H1 (cell line): ENCODE measurements at regions not wholly inside any gene's neighbourhood (a gene's known extent, or its start where the extent isn't known, plus 50 kb on each side); places are given as distances from the start of the nearest gene placed in this dataset.

Experiments used
- CTCF ChIA-PET: fragments of 300-600 bp; sonication (Branson Sonifier 250); formaldehyde crosslinking; loops from one replicate; lab custom pipeline; 2021; ENCODE audit not compliant: partially characterized antibody; lab: Charles Lee
- POLR2A ChIA-PET: fragments of 300-600 bp; sonication (Branson Sonifier 250); formaldehyde crosslinking; loops from one replicate; lab custom pipeline; 2021; ENCODE audit warnings: inconsistent platforms; ENCODE audit not compliant: partially characterized antibody; lab: Charles Lee
- DNase-seq, 2 experiments: peaks; one replicate each; pipeline versions ENCODE4 v3.0.0 to v3.0.0-alpha.2; 2010 to 2022; ENCODE audit warnings: low spot score in 2 of 2, low read depth in 1 of 2, mixed read lengths in 1 of 2
- FAIRE-seq: peaks from 2 replicates; lab custom pipeline; 2011; peaks lifted over from hg19 to GRCh38; lab: Jason Lieb, UNC
- H2AFZ ChIP-seq: 2 replicates; pipeline ENCODE4 v1.8.1; 2012; ENCODE audit warnings: low read length, inconsistent platforms
- H2AK5ac ChIP-seq: 2 replicates; pipeline ENCODE4 v1.6.1; 2013; ENCODE audit warnings: low read depth, low read length
- H2BK120ac ChIP-seq: replicated peaks from 2 replicates; pipeline ENCODE3; 2013; ENCODE audit warnings: low read depth, low read length, inconsistent platforms
- H2BK12ac ChIP-seq: 2 replicates; pipeline ENCODE4 v1.6.1; 2013; ENCODE audit warnings: low read depth, low read length
- H2BK15ac ChIP-seq: 2 replicates; pipeline ENCODE4 v1.6.1; 2013; ENCODE audit warnings: low read length
- H2BK20ac ChIP-seq: 2 replicates; pipeline ENCODE4 v1.6.1; 2013; ENCODE audit warnings: low read length
- H2BK5ac ChIP-seq: 2 replicates; pipeline ENCODE4 v1.6.1; 2013; ENCODE audit warnings: low read depth, low read length
- H3K14ac ChIP-seq: 2 replicates; pipeline ENCODE4 v1.6.1; 2013; ENCODE audit warnings: inconsistent platforms; ENCODE audit not compliant: insufficient read length
- H3K18ac ChIP-seq: 2 replicates; pipeline ENCODE4 v1.6.1; 2013; ENCODE audit warnings: low read length; ENCODE audit errors: extremely low read depth
- H3K23ac ChIP-seq: 2 replicates; pipeline ENCODE4 v1.6.1; 2013; ENCODE audit warnings: inconsistent platforms; ENCODE audit not compliant: insufficient read length
- H3K23me2 ChIP-seq: 2 replicates; pipeline ENCODE4 v1.6.1; 2013; ENCODE audit warnings: low read depth, low read length
- H3K27ac ChIP-seq: 2 replicates; pipeline ENCODE4 v1.6.1; 2011; ENCODE audit warnings: low read depth, low read length, inconsistent platforms
- H3K27me3 ChIP-seq, 4 experiments: replicated peaks in 1 of 4; 1 replicate in 1 of 4; 2 replicates in 3 of 4; pipeline versions ENCODE4 v1.6.1 to v1.8.1; 2011 to 2013; ENCODE audit warnings: low read length in 3 of 4, mild to moderate bottlenecking in 3 of 4, inconsistent platforms in 2 of 4, mixed read lengths in 2 of 4, moderate library complexity in 1 of 4; ENCODE audit not compliant: control insufficient read depth in 3 of 4, insufficient read depth in 3 of 4; ENCODE audit errors: extremely low read depth in 1 of 4
- H3K36me3 ChIP-seq, 4 experiments: 2 replicates each; pipeline versions ENCODE4 v1.6.1 to v1.8.1; 2011 to 2013; ENCODE audit warnings: mild to moderate bottlenecking in 4 of 4, low read length in 3 of 4, moderate library complexity in 2 of 4, control low read depth in 1 of 4, inconsistent platforms in 1 of 4; ENCODE audit not compliant: insufficient read depth in 4 of 4, control insufficient read depth in 2 of 4
- H3K4ac ChIP-seq: replicated peaks from 2 replicates; pipeline ENCODE3; 2013; ENCODE audit warnings: low read length, low read depth, mixed read lengths, inconsistent platforms; ENCODE audit not compliant: insufficient read length
- H3K4me1 ChIP-seq, 4 experiments: replicated peaks in 1 of 4; 1 replicate in 1 of 4; 2 replicates in 3 of 4; pipeline versions ENCODE4 v1.6.1 to v1.8.1; 2011 to 2013; ENCODE audit warnings: low read length in 3 of 4, inconsistent platforms in 2 of 4, mixed read lengths in 1 of 4; ENCODE audit not compliant: insufficient read depth in 4 of 4, control insufficient read depth in 3 of 4
- H3K4me2 ChIP-seq, 2 experiments: 2 replicates each; pipeline versions ENCODE4 v1.6.1 to v1.8.1; 2011 to 2013; ENCODE audit warnings: low read depth in 2 of 2, low read length in 2 of 2, control low read depth in 1 of 2, inconsistent platforms in 1 of 2, mild to moderate bottlenecking in 1 of 2; ENCODE audit not compliant: insufficient read depth in 1 of 2
- H3K4me3 ChIP-seq, 4 experiments: fragments of 200-600, 300-600 bp in 1 of 4; sonication (generic), shearing (Covaris generic), sonication (Bioruptor Twin) in 1 of 4; 2 replicates each; pipeline versions ENCODE4 v1.5.1 to v1.8.1; 2011 to 2016; ENCODE audit warnings: low read length in 4 of 4, low read depth in 3 of 4, control low read depth in 2 of 4, inconsistent platforms in 2 of 4, mild to moderate bottlenecking in 2 of 4, mixed read lengths in 1 of 4, moderate library complexity in 1 of 4; ENCODE audit not compliant: insufficient read depth in 2 of 4; ENCODE audit errors: extremely low read depth in 1 of 4
- H3K56ac ChIP-seq: replicated peaks from 2 replicates; pipeline ENCODE3; 2013; ENCODE audit warnings: low read depth, mild to moderate bottlenecking, mixed read lengths, low read length, inconsistent platforms; ENCODE audit not compliant: insufficient read length
- H3K79me1 ChIP-seq: 2 replicates; pipeline ENCODE4 v1.6.1; 2013; ENCODE audit warnings: low read depth, low read length, control low read depth
- H3K79me2 ChIP-seq, 2 experiments: 2 replicates each; pipeline versions ENCODE4 v1.6.1 to v1.8.1; 2012 to 2013; ENCODE audit warnings: low read length in 2 of 2, mild to moderate bottlenecking in 2 of 2, inconsistent platforms in 1 of 2; ENCODE audit not compliant: insufficient read depth in 2 of 2, control insufficient read depth in 1 of 2
- H3K9ac ChIP-seq, 4 experiments: replicated peaks in 1 of 4; 1 replicate in 1 of 4; 2 replicates in 3 of 4; pipeline versions ENCODE4 v1.6.1 to v1.8.1; 2011 to 2013; ENCODE audit warnings: low read depth in 3 of 4, low read length in 3 of 4, control low read depth in 2 of 4, mild to moderate bottlenecking in 2 of 4, moderate library complexity in 2 of 4, inconsistent platforms in 1 of 4; ENCODE audit errors: extremely low read depth in 1 of 4
- H3K9me3 ChIP-seq, 2 experiments: 2 replicates each; pipeline versions ENCODE4 v1.6.1 to v1.8.1; 2012 to 2013; ENCODE audit warnings: mild to moderate bottlenecking in 2 of 2, moderate library complexity in 2 of 2, control low read depth in 1 of 2, inconsistent platforms in 1 of 2, low read depth in 1 of 2, low read length in 1 of 2, mixed read lengths in 1 of 2; ENCODE audit not compliant: insufficient read depth in 2 of 2
- H4K20me1 ChIP-seq, 2 experiments: replicated peaks in 1 of 2; 2 replicates each; pipeline versions ENCODE3 to v1.8.1; 2011 to 2013; ENCODE audit warnings: inconsistent platforms in 2 of 2, low read length in 2 of 2, mild to moderate bottlenecking in 1 of 2; ENCODE audit not compliant: insufficient read depth in 2 of 2, control insufficient read depth in 1 of 2
- H4K5ac ChIP-seq: 2 replicates; pipeline ENCODE4 v1.6.1; 2013; ENCODE audit warnings: low read length, low read depth, mixed read lengths, inconsistent platforms; ENCODE audit not compliant: insufficient read length
- H4K8ac ChIP-seq: 2 replicates; pipeline ENCODE4 v1.8.0; 2013; ENCODE audit warnings: mild to moderate bottlenecking, moderate library complexity, low read length, inconsistent platforms; ENCODE audit not compliant: insufficient read depth; ENCODE audit errors: extremely low read depth
- H4K91ac ChIP-seq: replicated peaks from 2 replicates; pipeline ENCODE3; 2013; ENCODE audit warnings: low read length, mixed read lengths, inconsistent platforms; ENCODE audit not compliant: insufficient read length
- EZH2 ChIP-seq: fragments of 200-600 bp; sonication (generic); IDR thresholded peaks from 2 replicates; pipeline ENCODE4 v1.7.1; 2012; ENCODE audit warnings: low read depth, mild to moderate bottlenecking, moderate library complexity, low read length, inconsistent platforms; ENCODE audit not compliant: severe bottlenecking
- POU5F1 ChIP-seq: IDR thresholded peaks from 2 replicates; pipeline ENCODE4 v1.6.1; 2011; ENCODE audit warnings: low read depth, mild to moderate bottlenecking, low read length, moderate library complexity
- RNF2 ChIP-seq: fragments of 200-900, 300-1000 bp; sonication (generic); IDR thresholded peaks from 2 replicates; pipeline ENCODE4 v1.7.1; 2016; ENCODE audit warnings: borderline replicate concordance, low read depth, mild to moderate bottlenecking, antibody characterized with exemption, low read length; ENCODE audit not compliant: poor library complexity, severe bottlenecking; ENCODE audit errors: missing control alignments
- RXRA ChIP-seq: IDR thresholded peaks from 2 replicates; pipeline ENCODE4 v1.6.1; 2011; ENCODE audit warnings: low read depth, mild to moderate bottlenecking, low read length, moderate library complexity; ENCODE audit not compliant: insufficient read depth
- SP2 ChIP-seq: IDR thresholded peaks from 2 replicates; pipeline ENCODE4 v1.6.1; 2012; ENCODE audit warnings: mild to moderate bottlenecking, low read length, inconsistent platforms
- SRF ChIP-seq: IDR thresholded peaks from 2 replicates; pipeline ENCODE4 v1.6.1; 2011; ENCODE audit warnings: mild to moderate bottlenecking, low read depth, low read length, moderate library complexity
- TAF1 ChIP-seq: IDR thresholded peaks from 2 replicates; pipeline ENCODE4 v1.6.1; 2011; ENCODE audit warnings: mild to moderate bottlenecking, low read depth, low read length
- TAF7 ChIP-seq: optimal IDR thresholded peaks from 2 replicates; pipeline ENCODE3; 2011; ENCODE audit warnings: low read depth, mild to moderate bottlenecking, inconsistent platforms, low read length, moderate library complexity, borderline replicate concordance
- TBP ChIP-seq: IDR thresholded peaks from 2 replicates; pipeline ENCODE4 v1.6.1; 2011; ENCODE audit warnings: low read depth, low read length, improper control_type of control experiment
- WGBS, 2 experiments: shearing (Covaris generic) in 1 of 2; methylation state at CpG; one replicate each; pipeline versions ENCODE4 v1.1.6 to v1.1.7; 2013 to 2015; ENCODE audit warnings: low lambda C conversion rate in 2 of 2, mixed read lengths in 2 of 2, inconsistent platforms in 1 of 2, low coverage in 1 of 2, missing lambda C conversion rate in 1 of 2; ENCODE audit not compliant: insufficient replicate concordance in 2 of 2, insufficient coverage in 1 of 2, insufficient read length in 1 of 2; ENCODE audit errors: extremely low coverage in 1 of 2, missing lambda C conversion rate in 1 of 2; 5-methylcytosine and 5-hydroxymethylcytosine counted together
- TF ChIP-seq, protein P1 (sequence below): IDR thresholded peaks from 2 replicates; pipeline ENCODE4 v1.6.1; 2012; ENCODE audit warnings: inconsistent platforms
- TF ChIP-seq, protein P2 (sequence below): IDR thresholded peaks from 2 replicates; pipeline ENCODE4 v1.6.1; 2012; ENCODE audit warnings: low read length, inconsistent platforms

DNA sequence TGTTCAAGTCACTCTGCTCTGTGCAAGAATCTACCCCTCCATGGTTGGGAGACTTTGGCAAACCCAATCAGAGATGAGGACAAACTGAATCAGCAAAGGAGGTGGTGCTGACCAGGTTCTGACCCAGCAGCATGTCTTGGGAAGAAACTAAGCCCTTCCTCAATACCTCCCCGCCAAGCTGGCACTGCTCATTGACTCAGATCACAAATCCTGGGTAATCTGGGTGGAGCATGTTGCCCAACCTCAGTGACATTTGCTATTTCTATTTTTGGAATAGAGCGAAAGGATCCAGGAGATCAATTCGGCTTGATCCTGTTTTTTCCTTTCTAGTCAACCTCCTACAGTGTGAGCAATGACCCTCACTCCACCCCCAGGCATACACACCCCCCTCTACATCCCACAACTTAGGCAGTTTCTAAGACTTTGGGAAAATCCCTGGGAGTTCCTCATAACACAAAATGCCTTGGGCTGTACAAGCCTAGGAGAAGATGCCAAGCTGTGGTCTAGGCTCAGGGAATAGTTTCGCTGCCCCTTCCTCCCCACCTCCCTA is 166.8 kb upstream of the KCNJ6 start:
- Histone ChIP-seq H3K79me2 (no peaks in the 10 kb centered on the region), H3K4me1 (no peaks in the 10 kb centered on the region), H3K9ac (no peak overlapping the region), H3K4ac (no peak overlapping the region), H3K56ac (no peak overlapping the region), H4K20me1 (no peaks in the 10 kb centered on the region), H3K79me1 (no peaks in the 10 kb centered on the region; the same call in 1 of the 2 replicates), H3K27me3 (no peaks in the 10 kb centered on the region), H2BK15ac (no peak overlapping the region), H3K9me3 (no peaks in the 10 kb centered on the region), H2BK12ac (no peak overlapping the region), H3K23me2 (no peaks in the 10 kb centered on the region), H3K18ac (no peak overlapping the region), H2AK5ac (no peak overlapping the region), H2BK5ac (no peak overlapping the region), H4K5ac (no peak overlapping the region), H2AFZ (no peak overlapping the region), H2BK120ac (no peak overlapping the region), H3K27ac (no peak overlapping the region), H3K14ac (no peak overlapping the region), H3K23ac (no peak overlapping the region), H2BK20ac (no peak overlapping the region), H3K4me3 (no peak overlapping the region), H4K91ac (no peak overlapping the region), H3K4me2 (no peak overlapping the region), H3K36me3 (no peaks in the 10 kb centered on the region), H4K8ac (no peak overlapping the region)
- CTCF ChIA-PET: interaction anchor here (0.6 kb wide), 1 partner anchor 325 kb away, joined by 3 read pairs; no protein-coding TSS in a partner anchor
- WGBS, 2 experiments: 83% methylated on average over 4 of the region's 4 CpGs; no CpG with 5 or more reads in 1 of the 2 experiments
- POLR2A ChIA-PET: interaction anchor here (0.6 kb wide), 1 partner anchor 104 kb away, joined by 3 read pairs; no protein-coding TSS in a partner anchor
- FAIRE-seq: no peak
- DNase-seq: no peak
- TF ChIP-seq POU5F1 (no peak), TBP (no peak), TAF7 (no peak), RNF2 (no peak), TAF1 (no peak), SP2 (no peak), EZH2 (no peak), RXRA (no peak), SRF (no peak)
- TF ChIP-seq, protein P1, sequence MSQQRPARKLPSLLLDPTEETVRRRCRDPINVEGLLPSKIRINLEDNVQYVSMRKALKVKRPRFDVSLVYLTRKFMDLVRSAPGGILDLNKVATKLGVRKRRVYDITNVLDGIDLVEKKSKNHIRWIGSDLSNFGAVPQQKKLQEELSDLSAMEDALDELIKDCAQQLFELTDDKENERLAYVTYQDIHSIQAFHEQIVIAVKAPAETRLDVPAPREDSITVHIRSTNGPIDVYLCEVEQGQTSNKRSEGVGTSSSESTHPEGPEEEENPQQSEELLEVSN: no peak
- TF ChIP-seq, protein P2, sequence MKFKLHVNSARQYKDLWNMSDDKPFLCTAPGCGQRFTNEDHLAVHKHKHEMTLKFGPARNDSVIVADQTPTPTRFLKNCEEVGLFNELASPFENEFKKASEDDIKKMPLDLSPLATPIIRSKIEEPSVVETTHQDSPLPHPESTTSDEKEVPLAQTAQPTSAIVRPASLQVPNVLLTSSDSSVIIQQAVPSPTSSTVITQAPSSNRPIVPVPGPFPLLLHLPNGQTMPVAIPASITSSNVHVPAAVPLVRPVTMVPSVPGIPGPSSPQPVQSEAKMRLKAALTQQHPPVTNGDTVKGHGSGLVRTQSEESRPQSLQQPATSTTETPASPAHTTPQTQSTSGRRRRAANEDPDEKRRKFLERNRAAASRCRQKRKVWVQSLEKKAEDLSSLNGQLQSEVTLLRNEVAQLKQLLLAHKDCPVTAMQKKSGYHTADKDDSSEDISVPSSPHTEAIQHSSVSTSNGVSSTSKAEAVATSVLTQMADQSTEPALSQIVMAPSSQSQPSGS: no peak
